Fibroblast of mammary gland (primary cell): ENCODE measurements at regions not wholly inside any gene's neighbourhood (a gene's known extent, or its start where the extent isn't known, plus 50 kb on each side); places are given as distances from the start of the nearest gene placed in this dataset.

Experiments
- DNase-seq: peaks from one replicate; pipeline ENCODE4 v3.0.0-alpha.2; 2010; ENCODE audit warnings: low read depth
- H3K4me3 ChIP-seq: 2 replicates; pipeline ENCODE4 v1.5.1; 2011; ENCODE audit warnings: low read depth, mild to moderate bottlenecking, low read length, moderate library complexity; ENCODE audit not compliant: control insufficient read depth
- CTCF ChIP-seq: conservative IDR thresholded peaks from 2 replicates; pipeline ENCODE4 v1.5.1; 2011; ENCODE audit warnings: low read depth, low read length, inconsistent platforms; ENCODE audit not compliant: control insufficient read depth, insufficient read depth

- H3K4me3 ChIP-seq, result no peak overlapping the region
- TF ChIP-seq CTCF, result no peak
- no peak for DNase-seq
Observed at GRCh38 chrX:39728852-39729598, 368.7 kb downstream of the BCOR start.

- TF ChIP-seq CTCF, result no peak
- no peak overlapping the region for H3K4me3 ChIP-seq
- DNase-seq, result no peak
Observed at GRCh38 chrX:39729981-39730661, 367.6 kb downstream of the BCOR start.

GRCh38 chrX:39730662-39731329 is 367.0 kb downstream of the BCOR start:
- H3K4me3 ChIP-seq, result no peak overlapping the region
- DNase-seq, result peak; percentile 87
- peak; percentile 48 for TF ChIP-seq CTCF

GRCh38 chrX:39731330-39731667 is 366.5 kb downstream of the BCOR start:
- DNase-seq, result no peak
- no peak for TF ChIP-seq CTCF
- no peak overlapping the region for H3K4me3 ChIP-seq

- no peak overlapping the region for H3K4me3 ChIP-seq
- DNase-seq, result no peak
- TF ChIP-seq CTCF, result no peak
Observed at GRCh38 chrX:39731735-39732134, 366.0 kb downstream of the BCOR start.

GRCh38 chrX:39733745-39734144 is 364.0 kb downstream of the BCOR start:
- H3K4me3 ChIP-seq, result no peak overlapping the region
- TF ChIP-seq CTCF, result no peak
- no peak for DNase-seq
